Liver (tissue), 3 donors: ENCODE measurements at regions not wholly inside any gene's neighbourhood (a gene's known extent, or its start where the extent isn't known, plus 50 kb on each side); places are given as distances from the start of the nearest gene placed in this dataset.

Experiments used
- CTCF ChIP-seq: fragments of 150-350 bp; IDR thresholded peaks from 2 replicates; pipeline ENCODE4 v1.5.1; 2017; ENCODE audit warnings: improper control_type of control experiment, low read depth, low read length; ENCODE audit not compliant: missing input control
- JUND ChIP-seq, 2 donors: IDR thresholded peaks; 2 replicates each; pipeline ENCODE4 v1.6.1; 2016; ENCODE audit warnings: antibody characterized with exemption in 2 of 2
- MAX ChIP-seq: IDR thresholded peaks from 2 replicates; pipeline ENCODE4 v1.6.1; 2016; ENCODE audit warnings: antibody characterized with exemption
- NR2F2 ChIP-seq: IDR thresholded peaks from 2 replicates; pipeline ENCODE4 v1.6.1; 2016; ENCODE audit warnings: antibody characterized with exemption
- RAD21 ChIP-seq, 2 donors: IDR thresholded peaks; 2 replicates each; pipeline ENCODE4 v1.6.1; 2016; ENCODE audit warnings: antibody characterized with exemption in 2 of 2, mild to moderate bottlenecking in 2 of 2
- TAF1 ChIP-seq: conservative IDR thresholded peaks from 2 replicates; pipeline ENCODE4 v1.6.1; 2016; ENCODE audit warnings: antibody characterized with exemption, mild to moderate bottlenecking
- donor health status: healthy.
- donor health status: healthy.

- TF ChIP-seq CTCF (no peak), TAF1 (no peak), MAX (no peak), NR2F2 (no peak), RAD21 (IDR thresholded peaks at IDR 0.05) (no peak), JUND (IDR thresholded peaks at IDR 0.05) (no peak)
Measured at GRCh38 chr9:18281291-18281690, 192.7 kb upstream of the ADAMTSL1 start.
